HCT116 (cell line): ENCODE measurements at regions not wholly inside any gene's neighbourhood (a gene's known extent, or its start where the extent isn't known, plus 50 kb on each side); places are given as distances from the start of the nearest gene placed in this dataset.

ENCODE experiments used
- ATAC-seq: fragments of 200-7000 bp; cut with Tn5 transposase; 2 replicates; pipeline ENCODE4 v1.9.1; 2020; ENCODE audit warnings: mild to moderate bottlenecking, moderate library complexity
- BruUV-seq: library from RNA; stranded (reverse); fragments of 400-500 nt; replicated peaks from 2 replicates; lab custom pipeline; 2021; lab: Mats Ljungman, UMichigan
- CTCF ChIA-PET: fragments of 300-600 bp; sonication (Branson Sonifier 250); formaldehyde crosslinking; loops from one replicate; lab custom pipeline; 2021; ENCODE audit warnings: antibody characterized with exemption; lab: Charles Lee
- POLR2A ChIA-PET: fragments of 300-600, 350-600 bp; sonication (Branson Sonifier 250); formaldehyde crosslinking; loops from one replicate; lab custom pipeline; 2021; ENCODE audit warnings: antibody characterized with exemption; lab: Charles Lee
- RAD21 ChIA-PET, 2 experiments: fragments of 300-600 bp; sonication (Branson Sonifier 250); formaldehyde crosslinking; loops; one replicate each; lab custom pipeline; 2023; ENCODE audit warnings: low total read pairs in 2 of 2; ENCODE audit not compliant: uncharacterized antibody in 2 of 2, unreplicated experiment in 2 of 2, low non-redundant PET in 1 of 2; lab: Charles Lee
- DNase-seq: peaks from one replicate; pipeline ENCODE4 v3.0.0-alpha.2; 2010; ENCODE audit warnings: low read depth, low spot score
- H2AFZ ChIP-seq: fragments of 200-600 bp; shearing (Covaris generic), sonication (generic); 2 replicates; pipeline ENCODE4 v1.6.1; 2017; ENCODE audit warnings: low read depth, mixed run types, mixed read lengths, antibody characterized with exemption, low read length; ENCODE audit not compliant: poor library complexity, severe bottlenecking
- H3K27ac ChIP-seq: 2 replicates; pipeline ENCODE4 v1.5.1; 2012; ENCODE audit warnings: low read depth, low read length
- H3K27me3 ChIP-seq: fragments of 200-600 bp; sonication (generic); 2 replicates; pipeline ENCODE4 v1.6.1; 2016; ENCODE audit warnings: mixed run types, low read length, mixed read lengths; ENCODE audit not compliant: insufficient read depth
- H3K36me3 ChIP-seq, 2 experiments: fragments of 200-500 bp in 1 of 2; fragments of 200-600 bp in 1 of 2; sonication (Bioruptor generic) in 1 of 2; sonication (generic) in 1 of 2; 2 replicates each; pipeline versions ENCODE4 v1.5.1 to v1.6.1; 2014 to 2016; ENCODE audit warnings: low read length in 2 of 2, inconsistent platforms in 1 of 2, mixed read lengths in 1 of 2, mixed run types in 1 of 2; ENCODE audit not compliant: insufficient read depth in 2 of 2, control insufficient read depth in 1 of 2
- H3K4me1 ChIP-seq, 2 experiments: fragments of 200-600 bp in 1 of 2; sonication (generic) in 1 of 2; 2 replicates each; pipeline versions ENCODE4 v1.5.1 to v1.6.1; 2012 to 2017; ENCODE audit warnings: low read length in 2 of 2, inconsistent platforms in 1 of 2, mild to moderate bottlenecking in 1 of 2, mixed read lengths in 1 of 2, mixed run types in 1 of 2, moderate library complexity in 1 of 2; ENCODE audit not compliant: insufficient read depth in 2 of 2, control insufficient read depth in 1 of 2
- H3K4me2 ChIP-seq: fragments of 200-600 bp; sonication (generic); 2 replicates; pipeline ENCODE4 v1.6.1; 2017; ENCODE audit warnings: mixed run types, low read length, mixed read lengths
- H3K4me3 ChIP-seq, 2 experiments: fragments of 200-600 bp in 1 of 2; sonication (generic) in 1 of 2; replicated peaks in 1 of 2; 2 replicates each; pipeline ENCODE4 v1.5.1; 2011 to 2016; ENCODE audit warnings: low read length in 2 of 2, control low read depth in 1 of 2, low read depth in 1 of 2, mild to moderate bottlenecking in 1 of 2, mixed read lengths in 1 of 2, mixed run types in 1 of 2
- H3K79me2 ChIP-seq: fragments of 200-600 bp; sonication (generic); 2 replicates; pipeline ENCODE4 v1.6.1; 2017; ENCODE audit warnings: mild to moderate bottlenecking, mixed run types, low read length, moderate library complexity, mixed read lengths; ENCODE audit not compliant: insufficient read depth
- H3K9ac ChIP-seq: fragments of 200-600 bp; sonication (generic); 2 replicates; pipeline ENCODE4 v1.6.1; 2016; ENCODE audit warnings: low read length, mixed read lengths
- H3K9me2 ChIP-seq: fragments of 200-600 bp; sonication (generic), shearing (Covaris generic); 2 replicates; pipeline ENCODE4 v1.6.1; 2017; ENCODE audit warnings: mixed run types, mild to moderate bottlenecking, moderate library complexity; ENCODE audit not compliant: insufficient read depth
- H3K9me3 ChIP-seq, 2 experiments: fragments of 200-500 bp in 1 of 2; fragments of 200-600 bp in 1 of 2; sonication (Bioruptor generic) in 1 of 2; sonication (generic) in 1 of 2; 2 replicates each; pipeline ENCODE4 v1.6.1; 2014 to 2017; ENCODE audit warnings: low read length in 2 of 2, mixed read lengths in 2 of 2, inconsistent platforms in 1 of 2, low read depth in 1 of 2, mild to moderate bottlenecking in 1 of 2, mixed run types in 1 of 2, moderate library complexity in 1 of 2; ENCODE audit not compliant: control insufficient read depth in 1 of 2, insufficient read depth in 1 of 2
- H4K20me1 ChIP-seq: fragments of 200-600 bp; sonication (generic), shearing (Covaris generic); 2 replicates; pipeline ENCODE4 v1.6.1; 2017; ENCODE audit warnings: mixed run types, mild to moderate bottlenecking, moderate library complexity; ENCODE audit not compliant: insufficient read depth
- CBX3 ChIP-seq: IDR thresholded peaks from 2 replicates; pipeline ENCODE4 v1.6.1; 2012; ENCODE audit warnings: low read depth
- CEBPB ChIP-seq: IDR thresholded peaks from 2 replicates; pipeline ENCODE4 v1.6.1; 2012; ENCODE audit warnings: low read depth
- EGR1 ChIP-seq: IDR thresholded peaks from 2 replicates; pipeline ENCODE4 v1.6.1; 2012; ENCODE audit warnings: low read depth
- EZH2 ChIP-seq: fragments of 200-600 bp; sonication (generic); IDR thresholded peaks from 2 replicates; pipeline ENCODE4 v1.6.1; 2017; ENCODE audit warnings: antibody characterized with exemption, mixed run types
- FOSL1 ChIP-seq: IDR thresholded peaks from 2 replicates; pipeline ENCODE4 v1.6.1; 2012; ENCODE audit warnings: low read depth
- JUND ChIP-seq: IDR thresholded peaks from 2 replicates; pipeline ENCODE4 v1.6.1; 2012
- POLR2A ChIP-seq: IDR thresholded peaks from 2 replicates; pipeline ENCODE4 v1.7.0; 2011; ENCODE audit warnings: borderline replicate concordance; ENCODE audit not compliant: insufficient read depth, insufficient read length; ENCODE audit errors: extremely low read depth
- POLR2AphosphoS5 ChIP-seq: IDR thresholded peaks from 2 replicates; pipeline ENCODE4 v1.6.1; 2011; ENCODE audit warnings: mild to moderate bottlenecking, low read depth, low read length, moderate library complexity
- RAD21 ChIP-seq: IDR thresholded peaks from 2 replicates; pipeline ENCODE4 v1.6.1; 2012; ENCODE audit warnings: low read depth, mild to moderate bottlenecking
- SP1 ChIP-seq: IDR thresholded peaks from 2 replicates; pipeline ENCODE4 v1.6.1; 2012; ENCODE audit warnings: low read depth
- TCF7L2 ChIP-seq: IDR thresholded peaks from 2 replicates; pipeline ENCODE4 v1.7.0; 2011; ENCODE audit warnings: borderline replicate concordance, inconsistent platforms; ENCODE audit not compliant: insufficient read depth, insufficient read length; ENCODE audit errors: extremely low read depth
- YY1 ChIP-seq: IDR thresholded peaks from 2 replicates; pipeline ENCODE4 v1.6.1; 2011; ENCODE audit warnings: low read length, low read depth, moderate library complexity, mild to moderate bottlenecking; ENCODE audit not compliant: insufficient replicate concordance; ENCODE audit errors: extremely low read depth
- ZFX ChIP-seq: fragments of 450-650 bp; IDR thresholded peaks from 2 replicates; pipeline ENCODE4 v1.6.1; 2017
- ZNF274 ChIP-seq: fragments of 200-500 bp; sonication (Bioruptor generic); IDR thresholded peaks from 2 replicates; pipeline ENCODE4 v1.6.1; 2014; ENCODE audit warnings: mild to moderate bottlenecking, low read depth, low read length, inconsistent platforms
- intact Hi-C: fragments of 100-400 bp; cut with micrococcal nuclease; formaldehyde crosslinking; loops from 2 replicates; pipeline ENCODE4 v1.10.0; 2022
- TF ChIP-seq, protein P1 (sequence below): IDR thresholded peaks from 2 replicates; pipeline ENCODE4 v1.6.1; 2012
- TF ChIP-seq, protein P2 (sequence below), 3 experiments: fragments of 200-600 bp in 1 of 3; sonication (generic) in 1 of 3; IDR thresholded peaks in 2 of 3; conservative IDR thresholded peaks in 1 of 3; 2 replicates each; pipeline ENCODE4 v1.5.1; 2012 to 2017; ENCODE audit warnings: low read depth in 2 of 3, low read length in 2 of 3, antibody characterized with exemption in 1 of 3, borderline replicate concordance in 1 of 3, control low read depth in 1 of 3, mild to moderate bottlenecking in 1 of 3, mixed read lengths in 1 of 3, mixed run types in 1 of 3, moderate library complexity in 1 of 3; ENCODE audit not compliant: insufficient read depth in 1 of 3
- TF ChIP-seq, protein P3 (sequence below): IDR thresholded peaks from 2 replicates; pipeline ENCODE4 v1.6.1; 2012
- TF ChIP-seq, protein P4 (sequence below): IDR thresholded peaks from 2 replicates; pipeline ENCODE4 v1.6.1; 2011; ENCODE audit warnings: mild to moderate bottlenecking, low read length, moderate library complexity; ENCODE audit not compliant: insufficient replicate concordance; ENCODE audit errors: extremely low read depth

DNA sequence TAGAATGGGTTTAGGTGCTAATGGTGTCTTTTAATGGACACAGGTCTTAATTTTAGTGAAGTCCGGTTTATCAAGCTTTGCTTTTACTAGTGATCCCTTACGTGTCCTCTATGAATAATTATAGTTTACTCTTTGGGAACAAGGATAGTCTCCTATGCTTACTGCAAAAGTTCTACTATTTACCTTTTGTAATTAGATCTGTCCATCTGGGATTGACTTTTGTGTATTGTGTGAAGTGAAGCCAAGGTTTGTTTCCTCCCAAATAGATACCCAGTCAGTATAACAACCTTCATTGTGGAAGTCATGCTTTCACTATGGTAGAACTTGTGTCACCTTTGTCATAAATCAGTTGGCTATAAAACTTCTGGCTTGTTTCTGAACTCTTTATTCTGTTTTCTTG is 740.9 kb upstream of the CRIM1 start:
- Histone ChIP-seq H3K9me3 (peaks cover 0 to 4% of the 10 kb centered on the region in 2 experiments; a peak in 1 of 4 replicates), H3K27ac (no peak overlapping the region), H3K4me3 (no peak overlapping the region), H4K20me1 (no peaks in the 10 kb centered on the region; the same call in 1 of the 2 replicates), H3K79me2 (no peaks in the 10 kb centered on the region), H3K4me1 (no peaks in the 10 kb centered on the region), H3K9ac (no peak overlapping the region), H3K4me2 (no peak overlapping the region), H3K27me3 (no peaks in the 10 kb centered on the region), H3K9me2 (no peaks in the 10 kb centered on the region), H3K36me3 (no peaks in the 10 kb centered on the region), H2AFZ (no peak overlapping the region)
- ATAC-seq (no peak), DNase-seq (no peak)
- intact Hi-C loops = no loop called here
- ChIA-PET RAD21 (no interaction called here), POLR2A (no interaction called here), CTCF (no interaction called here)
- TF ChIP-seq ZNF274 (no peak), EZH2 (no peak), CBX3 (no peak), FOSL1 (no peak), TCF7L2 (no peak), CEBPB (no peak), RAD21 (no peak), EGR1 (no peak)
- no TSS peak for BruUV-seq

DNA sequence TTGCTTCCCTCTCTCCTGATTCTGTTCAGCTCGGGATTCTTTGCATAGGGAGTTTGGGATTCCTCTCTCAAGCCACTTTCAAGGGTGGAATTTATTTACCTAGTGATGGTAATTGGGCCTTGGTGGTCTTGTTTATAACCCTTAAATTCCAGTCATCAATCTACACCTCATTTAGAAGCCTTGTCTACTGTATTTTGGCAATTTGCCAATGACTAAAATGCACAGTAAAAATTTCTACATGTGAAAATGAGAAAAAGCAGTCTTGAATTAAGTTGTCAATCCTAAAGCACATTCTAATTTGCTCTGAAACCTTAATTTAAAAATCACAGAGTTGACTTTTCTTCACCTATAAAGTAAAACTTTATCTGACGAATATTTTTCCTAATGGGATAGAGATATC is 749.2 kb upstream of the CRIM1 start:
- RAD21 ChIA-PET = no interaction called here
- no peak for ATAC-seq
- no peak overlapping the region for H2AFZ ChIP-seq
- DNase-seq = no peak
- no peak overlapping the region for H3K27ac ChIP-seq
- no peaks in the 10 kb centered on the region for H3K27me3 ChIP-seq
- H3K4me2 ChIP-seq = no peak overlapping the region
- H3K4me3 ChIP-seq = no peak overlapping the region
- no peaks in the 10 kb centered on the region for H3K79me2 ChIP-seq
- no TSS peak for BruUV-seq
- H3K9ac ChIP-seq = no peak overlapping the region
- H3K9me3 ChIP-seq = peaks cover 6 to 14% of the 10 kb centered on the region in 2 experiments; a peak in 2 of 4 replicates
- intact Hi-C loops = no loop called here
- no peaks in the 10 kb centered on the region for H4K20me1 ChIP-seq
- CTCF ChIA-PET = no interaction called here
- H3K4me1 ChIP-seq = no peaks in the 10 kb centered on the region; a peak in 1 of 4 replicates
- no peaks in the 10 kb centered on the region for H3K9me2 ChIP-seq
- no peaks in the 10 kb centered on the region for H3K36me3 ChIP-seq
- POLR2A ChIA-PET = no interaction called here
- TF ChIP-seq, protein P1, sequence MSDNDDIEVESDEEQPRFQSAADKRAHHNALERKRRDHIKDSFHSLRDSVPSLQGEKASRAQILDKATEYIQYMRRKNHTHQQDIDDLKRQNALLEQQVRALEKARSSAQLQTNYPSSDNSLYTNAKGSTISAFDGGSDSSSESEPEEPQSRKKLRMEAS = no peak
- TF ChIP-seq POLR2A (no peak), EZH2 (no peak), FOSL1 (no peak), TCF7L2 (no peak), EGR1 (no peak), ZFX (no peak), JUND (no peak), ZNF274 (no peak), POLR2AphosphoS5 (no peak), RAD21 (no peak), CBX3 (no peak), YY1 (no peak), SP1 (no peak)
- TF ChIP-seq, protein P2, sequence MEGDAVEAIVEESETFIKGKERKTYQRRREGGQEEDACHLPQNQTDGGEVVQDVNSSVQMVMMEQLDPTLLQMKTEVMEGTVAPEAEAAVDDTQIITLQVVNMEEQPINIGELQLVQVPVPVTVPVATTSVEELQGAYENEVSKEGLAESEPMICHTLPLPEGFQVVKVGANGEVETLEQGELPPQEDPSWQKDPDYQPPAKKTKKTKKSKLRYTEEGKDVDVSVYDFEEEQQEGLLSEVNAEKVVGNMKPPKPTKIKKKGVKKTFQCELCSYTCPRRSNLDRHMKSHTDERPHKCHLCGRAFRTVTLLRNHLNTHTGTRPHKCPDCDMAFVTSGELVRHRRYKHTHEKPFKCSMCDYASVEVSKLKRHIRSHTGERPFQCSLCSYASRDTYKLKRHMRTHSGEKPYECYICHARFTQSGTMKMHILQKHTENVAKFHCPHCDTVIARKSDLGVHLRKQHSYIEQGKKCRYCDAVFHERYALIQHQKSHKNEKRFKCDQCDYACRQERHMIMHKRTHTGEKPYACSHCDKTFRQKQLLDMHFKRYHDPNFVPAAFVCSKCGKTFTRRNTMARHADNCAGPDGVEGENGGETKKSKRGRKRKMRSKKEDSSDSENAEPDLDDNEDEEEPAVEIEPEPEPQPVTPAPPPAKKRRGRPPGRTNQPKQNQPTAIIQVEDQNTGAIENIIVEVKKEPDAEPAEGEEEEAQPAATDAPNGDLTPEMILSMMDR (IDR thresholded peaks at IDR 0.05 in 2 of 3, conservative IDR thresholded peaks at IDR 0.05 in 1 of 3; ENCODE audit: borderline replicate concordance in 1 of 3, insufficient read depth in 1 of 3, low read depth in 2 of 3, low read length in 2 of 3) = no peak
- TF ChIP-seq, protein P3, sequence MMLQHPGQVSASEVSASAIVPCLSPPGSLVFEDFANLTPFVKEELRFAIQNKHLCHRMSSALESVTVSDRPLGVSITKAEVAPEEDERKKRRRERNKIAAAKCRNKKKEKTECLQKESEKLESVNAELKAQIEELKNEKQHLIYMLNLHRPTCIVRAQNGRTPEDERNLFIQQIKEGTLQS = no peak
- TF ChIP-seq, protein P4, sequence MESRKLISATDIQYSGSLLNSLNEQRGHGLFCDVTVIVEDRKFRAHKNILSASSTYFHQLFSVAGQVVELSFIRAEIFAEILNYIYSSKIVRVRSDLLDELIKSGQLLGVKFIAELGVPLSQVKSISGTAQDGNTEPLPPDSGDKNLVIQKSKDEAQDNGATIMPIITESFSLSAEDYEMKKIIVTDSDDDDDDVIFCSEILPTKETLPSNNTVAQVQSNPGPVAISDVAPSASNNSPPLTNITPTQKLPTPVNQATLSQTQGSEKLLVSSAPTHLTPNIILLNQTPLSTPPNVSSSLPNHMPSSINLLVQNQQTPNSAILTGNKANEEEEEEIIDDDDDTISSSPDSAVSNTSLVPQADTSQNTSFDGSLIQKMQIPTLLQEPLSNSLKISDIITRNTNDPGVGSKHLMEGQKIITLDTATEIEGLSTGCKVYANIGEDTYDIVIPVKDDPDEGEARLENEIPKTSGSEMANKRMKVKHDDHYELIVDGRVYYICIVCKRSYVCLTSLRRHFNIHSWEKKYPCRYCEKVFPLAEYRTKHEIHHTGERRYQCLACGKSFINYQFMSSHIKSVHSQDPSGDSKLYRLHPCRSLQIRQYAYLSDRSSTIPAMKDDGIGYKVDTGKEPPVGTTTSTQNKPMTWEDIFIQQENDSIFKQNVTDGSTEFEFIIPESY = no peak
